DMS53 (cell line): ENCODE measurements at regions not wholly inside any gene's neighbourhood (a gene's known extent, or its start where the extent isn't known, plus 50 kb on each side); places are given as distances from the start of the nearest gene placed in this dataset.

Experiments
- DNase-seq: peaks from one replicate; lab custom pipeline; 2025; lab: John Stamatoyannopoulos, UW

GRCh38 chr10:107215681-107216080 lies 51.2 kb upstream of the SORCS1 start:
- no peak for DNase-seq
